Suprapubic skin (tissue), 4 donors: ENCODE measurements at regions not wholly inside any gene's neighbourhood (a gene's known extent, or its start where the extent isn't known, plus 50 kb on each side); places are given as distances from the start of the nearest gene placed in this dataset.

ENCODE experiments used
- DNase-seq, 2 donors: peaks; one replicate each; pipeline ENCODE4 v3.0.0-alpha.2; 2019; ENCODE audit warnings: low spot score in 2 of 2
- H3K27ac ChIP-seq: fragments of 200-600 bp; sonication (generic); one replicate; pipeline ENCODE4 v1.5.1; 2019
- H3K27me3 ChIP-seq: fragments of 200-600 bp; sonication (generic); one replicate; pipeline ENCODE4 v1.5.1; 2019
- H3K36me3 ChIP-seq: fragments of 200-600 bp; sonication (generic); one replicate; pipeline ENCODE4 v1.5.1; 2019
- H3K4me1 ChIP-seq: fragments of 200-600 bp; sonication (generic); one replicate; pipeline ENCODE4 v1.5.1; 2019
- H3K4me3 ChIP-seq: fragments of 200-600 bp; sonication (generic); one replicate; pipeline ENCODE4 v1.5.1; 2019; ENCODE audit warnings: mild to moderate bottlenecking
- H3K9me3 ChIP-seq: fragments of 200-600 bp; sonication (generic); one replicate; pipeline ENCODE4 v1.5.1; 2019
- EP300 ChIP-seq: sonication (generic); formaldehyde crosslinking; IDR thresholded peaks from one replicate; pipeline ENCODE4 v1.6.1; 2017; ENCODE audit warnings: antibody characterized with exemption
- POLR2A ChIP-seq, 2 donors: fragments of 450-650 bp; IDR thresholded peaks; one replicate each; pipeline ENCODE4 v1.6.1; 2017; ENCODE audit warnings: antibody characterized with exemption in 2 of 2, mild to moderate bottlenecking in 2 of 2, moderate library complexity in 2 of 2
- POLR2AphosphoS5 ChIP-seq, 3 donors: sonication (generic); formaldehyde crosslinking; IDR thresholded peaks; one replicate each; pipeline ENCODE4 v1.6.1; 2017; ENCODE audit warnings: antibody characterized with exemption in 3 of 3
- WGBS: methylation state at CpG from one replicate; pipeline ENCODE4 v1.1.5; 2018; 5-methylcytosine and 5-hydroxymethylcytosine counted together
- TF ChIP-seq, protein P1 (sequence below), 2 donors: fragments of 200-600 bp in 1 of 2; fragments of 450-650 bp in 1 of 2; sonication (generic) in 1 of 2; IDR thresholded peaks; one replicate each; pipeline ENCODE4 v1.5.1; 2016 to 2019; ENCODE audit warnings: antibody characterized with exemption in 2 of 2, mild to moderate bottlenecking in 1 of 2, moderate library complexity in 1 of 2

DNA sequence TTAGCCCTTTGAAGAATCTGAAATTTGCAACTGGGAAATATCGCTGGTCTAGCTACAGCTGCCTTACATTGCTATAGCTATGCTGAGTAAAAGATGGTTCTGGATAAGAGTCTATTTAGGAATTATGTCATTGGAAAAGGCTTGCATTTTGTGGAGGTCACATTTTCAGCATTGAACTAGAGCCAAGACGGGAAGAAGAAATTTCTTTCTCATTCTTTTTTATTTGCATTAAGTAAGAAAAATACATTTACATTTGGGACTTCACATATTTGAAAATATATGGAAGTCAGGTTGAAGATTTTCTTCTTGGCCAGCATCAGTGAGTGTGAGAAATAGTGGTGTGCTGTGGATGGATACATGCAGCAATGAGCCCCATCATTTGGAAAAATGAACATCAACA, 291.6 kb downstream of the PTBP2 start:
- H3K27ac ChIP-seq = no peak overlapping the region
- no peak overlapping the region for H3K4me3 ChIP-seq
- H3K9me3 ChIP-seq = no peaks in the 10 kb centered on the region
- DNase-seq = no peak
- no peaks in the 10 kb centered on the region for H3K36me3 ChIP-seq
- 87% methylated on average over 2 of the region's 2 CpGs for WGBS
- TF ChIP-seq POLR2AphosphoS5 (IDR thresholded peaks at IDR 0.05) = no peak
- no peak for TF ChIP-seq POLR2A (IDR thresholded peaks at IDR 0.05)
- TF ChIP-seq EP300 = no peak
- TF ChIP-seq, protein P1, sequence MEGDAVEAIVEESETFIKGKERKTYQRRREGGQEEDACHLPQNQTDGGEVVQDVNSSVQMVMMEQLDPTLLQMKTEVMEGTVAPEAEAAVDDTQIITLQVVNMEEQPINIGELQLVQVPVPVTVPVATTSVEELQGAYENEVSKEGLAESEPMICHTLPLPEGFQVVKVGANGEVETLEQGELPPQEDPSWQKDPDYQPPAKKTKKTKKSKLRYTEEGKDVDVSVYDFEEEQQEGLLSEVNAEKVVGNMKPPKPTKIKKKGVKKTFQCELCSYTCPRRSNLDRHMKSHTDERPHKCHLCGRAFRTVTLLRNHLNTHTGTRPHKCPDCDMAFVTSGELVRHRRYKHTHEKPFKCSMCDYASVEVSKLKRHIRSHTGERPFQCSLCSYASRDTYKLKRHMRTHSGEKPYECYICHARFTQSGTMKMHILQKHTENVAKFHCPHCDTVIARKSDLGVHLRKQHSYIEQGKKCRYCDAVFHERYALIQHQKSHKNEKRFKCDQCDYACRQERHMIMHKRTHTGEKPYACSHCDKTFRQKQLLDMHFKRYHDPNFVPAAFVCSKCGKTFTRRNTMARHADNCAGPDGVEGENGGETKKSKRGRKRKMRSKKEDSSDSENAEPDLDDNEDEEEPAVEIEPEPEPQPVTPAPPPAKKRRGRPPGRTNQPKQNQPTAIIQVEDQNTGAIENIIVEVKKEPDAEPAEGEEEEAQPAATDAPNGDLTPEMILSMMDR (IDR thresholded peaks at IDR 0.05) = no peak
- no peaks in the 10 kb centered on the region for H3K4me1 ChIP-seq
- H3K27me3 ChIP-seq = no peaks in the 10 kb centered on the region

- Histone ChIP-seq H3K4me1 (no peaks in the 10 kb centered on the region), H3K9me3 (no peaks in the 10 kb centered on the region), H3K27ac (no peak overlapping the region), H3K27me3 (no peaks in the 10 kb centered on the region), H3K4me3 (no peak overlapping the region), H3K36me3 (no peaks in the 10 kb centered on the region)
- no peak for DNase-seq
- 60% methylated on average over 1 of the region's 1 CpG for WGBS
- TF ChIP-seq POLR2A (IDR thresholded peaks at IDR 0.05) = no peak
- no peak for TF ChIP-seq EP300
- no peak for TF ChIP-seq POLR2AphosphoS5 (IDR thresholded peaks at IDR 0.05)
- TF ChIP-seq, protein P1 (IDR thresholded peaks at IDR 0.05) = no peak
These were observed 292.4 kb downstream of the PTBP2 start for GRCh38 chr1:97013941-97014340.

DNA sequence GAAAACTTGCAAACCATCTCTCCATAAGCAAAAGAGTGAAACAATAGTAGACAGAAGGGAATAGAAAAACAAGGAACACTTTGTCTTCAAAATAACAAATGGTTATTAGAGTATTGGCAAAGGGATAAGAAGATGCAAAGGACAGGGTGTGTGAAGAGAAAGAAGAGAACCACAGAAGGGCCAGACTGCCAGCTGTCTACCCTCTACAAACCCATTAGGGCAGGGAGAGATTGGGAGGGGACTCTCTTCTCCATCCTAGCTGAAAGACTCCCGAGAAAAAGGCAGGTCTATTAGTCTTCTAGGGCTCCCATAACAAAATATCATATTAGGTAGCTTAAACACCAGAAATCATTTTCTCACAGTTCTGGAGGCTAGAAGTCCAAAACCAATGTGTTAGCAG, 292.8 kb downstream of the PTBP2 start:
- Histone ChIP-seq H3K4me1 (no peaks in the 10 kb centered on the region), H3K4me3 (no peak overlapping the region), H3K27me3 (no peaks in the 10 kb centered on the region), H3K9me3 (no peaks in the 10 kb centered on the region), H3K36me3 (no peaks in the 10 kb centered on the region), H3K27ac (no peak overlapping the region)
- 85% methylated on average over 1 of the region's 1 CpG for WGBS
- DNase-seq = no peak
- TF ChIP-seq EP300 = no peak
- TF ChIP-seq POLR2A (IDR thresholded peaks at IDR 0.05) = no peak
- TF ChIP-seq, protein P1 (IDR thresholded peaks at IDR 0.05) = no peak
- no peak for TF ChIP-seq POLR2AphosphoS5 (IDR thresholded peaks at IDR 0.05)

- DNase-seq = no peak
- TF ChIP-seq, protein P1 (IDR thresholded peaks at IDR 0.05) = no peak
- 54% methylated on average over 2 of the region's 2 CpGs for WGBS
- no peaks in the 10 kb centered on the region for H3K27me3 ChIP-seq
- no peak overlapping the region for H3K27ac ChIP-seq
- no peaks in the 10 kb centered on the region for H3K9me3 ChIP-seq
- no peak overlapping the region for H3K4me3 ChIP-seq
- H3K4me1 ChIP-seq = no peaks in the 10 kb centered on the region
- H3K36me3 ChIP-seq = no peaks in the 10 kb centered on the region
These were observed 296.3 kb downstream of the PTBP2 start for GRCh38 chr1:97017895-97018294.
